ENCODE measurements at regions not wholly inside any gene's neighbourhood (a gene's known extent, or its start where the extent isn't known, plus 50 kb on each side); places are given as distances from the start of the nearest gene placed in this dataset.

- Histone ChIP-seq H3K4me3 (replicated peaks in 1 of 3; ENCODE audit: insufficient read depth in 1 of 3, low read depth in 1 of 3, low read length in 3 of 3) (no peak overlapping the region), H3K4me2 (ENCODE audit: insufficient read depth, low read length) (no peak overlapping the region), H3K79me2 (ENCODE audit: control insufficient read depth, insufficient read depth, low read length) (no peaks in the 10 kb centered on the region), H2AFZ (ENCODE audit: low read depth, low read length) (no peak overlapping the region), H3K4me1 (ENCODE audit: control insufficient read depth, extremely low read depth, insufficient read depth, low read length) (no peaks in the 10 kb centered on the region), H3K36me3 (ENCODE audit: control insufficient read depth in 2 of 2, extremely low read depth in 1 of 2, insufficient read depth in 2 of 2, low read length in 2 of 2) (no peaks in the 10 kb centered on the region), H3K9me3 (replicated peaks; ENCODE audit: control insufficient read depth, insufficient read depth, low read length) (no peaks in the 10 kb centered on the region), H3K27ac (ENCODE audit: insufficient read depth, low read depth, low read length) (no peak overlapping the region), H3K27me3 (ENCODE audit: control insufficient read depth in 2 of 2, insufficient read depth in 2 of 2, low read length in 2 of 2) (peaks cover 0 to under 1% of the 10 kb centered on the region in 2 experiments), H4K20me1 (replicated peaks; ENCODE audit: control insufficient read depth, extremely low read depth, insufficient read depth, low read length) (no peaks in the 10 kb centered on the region), H3K9me1 (replicated peaks; ENCODE audit: control insufficient read depth, extremely low read depth, insufficient read depth, low read length) (no peaks in the 10 kb centered on the region), H3K9ac (replicated peaks; ENCODE audit: extremely low read depth, insufficient read depth, low read length) (no peak overlapping the region)
- intact Hi-C loops (cut with micrococcal nuclease) (no loop called here), dilution Hi-C loops (cut with MboI; ENCODE audit: extremely low pct_ligation_motif_present, low sequenced_read_pairs) (no loop called here)
- TF ChIP-seq MYC (IDR thresholded peaks at IDR 0.05; ENCODE audit: low read depth, low read length) (no peak), JUN (IDR thresholded peaks at IDR 0.05; ENCODE audit: borderline replicate concordance, insufficient read depth, insufficient read length, low read depth) (no peak), EZH2 (IDR thresholded peaks at IDR 0.05; ENCODE audit: borderline replicate concordance, low read depth, low read length, severe bottlenecking) (no peak)
- CTCF ChIA-PET: no interaction called here
- POLR2A ChIA-PET: no interaction called here
- BruUV-seq (replicated peaks): no TSS peak
- DNase-seq (ENCODE audit: low read depth, low spot score): no peak
- FAIRE-seq: no peak
Observed at GRCh38 chr14:37665951-37666350, 70.5 kb downstream of the TTC6 start.

DNA sequence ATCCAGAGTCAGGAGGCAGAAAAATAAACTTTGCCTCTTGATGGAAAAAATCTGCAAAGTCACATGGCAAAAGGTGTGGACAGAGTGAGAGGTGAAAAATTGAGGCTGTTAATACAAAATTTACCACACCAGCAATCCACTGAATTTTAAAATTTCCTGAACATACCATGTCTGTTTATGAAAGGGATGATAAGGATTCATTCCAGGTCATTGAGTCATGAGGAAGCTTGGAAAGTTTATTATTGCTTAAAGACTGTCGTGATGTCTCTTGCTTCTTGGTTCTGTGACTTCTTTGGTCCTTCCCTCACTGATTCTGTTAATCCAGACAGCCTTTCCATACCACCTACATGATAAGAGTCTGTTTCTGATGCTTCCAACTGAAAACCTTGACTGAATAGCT lies 73.2 kb downstream of the TTC6 start:
- H3K27me3 ChIP-seq (ENCODE audit: control insufficient read depth in 2 of 2, insufficient read depth in 2 of 2, low read length in 2 of 2): peaks cover 0 to 11% of the 10 kb centered on the region in 2 experiments
- no peaks in the 10 kb centered on the region for H4K20me1 ChIP-seq (replicated peaks; ENCODE audit: control insufficient read depth, extremely low read depth, insufficient read depth, low read length)
- no peak overlapping the region for H3K9ac ChIP-seq (replicated peaks; ENCODE audit: extremely low read depth, insufficient read depth, low read length)
- no peaks in the 10 kb centered on the region for H3K9me1 ChIP-seq (replicated peaks; ENCODE audit: control insufficient read depth, extremely low read depth, insufficient read depth, low read length)
- BruUV-seq (replicated peaks): no TSS peak
- DNase-seq (ENCODE audit: low read depth, low spot score) (no peak), FAIRE-seq (no peak)
- intact Hi-C loops (cut with micrococcal nuclease) (no loop called here), dilution Hi-C loops (cut with MboI; ENCODE audit: extremely low pct_ligation_motif_present, low sequenced_read_pairs) (no loop called here)
- no peak overlapping the region for H3K4me3 ChIP-seq (replicated peaks in 1 of 3; ENCODE audit: insufficient read depth in 1 of 3, low read depth in 1 of 3, low read length in 3 of 3)
- no peaks in the 10 kb centered on the region for H3K79me2 ChIP-seq (ENCODE audit: control insufficient read depth, insufficient read depth, low read length)
- TF ChIP-seq POLR2AphosphoS5 (IDR thresholded peaks at IDR 0.05; ENCODE audit: insufficient read depth, low read depth, low read length) (no peak), JUN (IDR thresholded peaks at IDR 0.05; ENCODE audit: borderline replicate concordance, insufficient read depth, insufficient read length, low read depth) (no peak), MAX (IDR thresholded peaks at IDR 0.05; ENCODE audit: insufficient read depth, insufficient read length) (no peak), MYC (IDR thresholded peaks at IDR 0.05; ENCODE audit: low read depth, low read length) (no peak), FOS (IDR thresholded peaks at IDR 0.05; ENCODE audit: borderline replicate concordance, insufficient read depth, low read length) (no peak), POLR2A (IDR thresholded peaks at IDR 0.05; ENCODE audit: low read depth, low read length) (no peak), EZH2 (IDR thresholded peaks at IDR 0.05; ENCODE audit: borderline replicate concordance, low read depth, low read length, severe bottlenecking) (no peak)
- no peak overlapping the region for H3K4me2 ChIP-seq (ENCODE audit: insufficient read depth, low read length)
- H3K36me3 ChIP-seq (ENCODE audit: control insufficient read depth in 2 of 2, extremely low read depth in 1 of 2, insufficient read depth in 2 of 2, low read length in 2 of 2): no peaks in the 10 kb centered on the region
- POLR2A ChIA-PET: no interaction called here
- CTCF ChIA-PET: no interaction called here
- no peaks in the 10 kb centered on the region for H3K4me1 ChIP-seq (ENCODE audit: control insufficient read depth, extremely low read depth, insufficient read depth, low read length)
- H3K27ac ChIP-seq (ENCODE audit: insufficient read depth, low read depth, low read length): no peak overlapping the region
- no peaks in the 10 kb centered on the region for H3K9me3 ChIP-seq (replicated peaks; ENCODE audit: control insufficient read depth, insufficient read depth, low read length)
- no peak overlapping the region for H2AFZ ChIP-seq (ENCODE audit: low read depth, low read length)
